Vagina (tissue), 2 donors: ENCODE measurements at regions not wholly inside any gene's neighbourhood (a gene's known extent, or its start where the extent isn't known, plus 50 kb on each side); places are given as distances from the start of the nearest gene placed in this dataset.

ENCODE experiments used
- POLR2A ChIP-seq, 2 donors: fragments of 450-650 bp; IDR thresholded peaks; one replicate each; pipeline ENCODE4 v1.6.1; 2017; ENCODE audit warnings: antibody characterized with exemption in 2 of 2, mild to moderate bottlenecking in 2 of 2, moderate library complexity in 2 of 2
- POLR2AphosphoS5 ChIP-seq, 2 donors: sonication (generic); formaldehyde crosslinking; IDR thresholded peaks; one replicate each; pipeline ENCODE4 v1.9.0; 2017; ENCODE audit warnings: antibody characterized with exemption in 2 of 2, mild to moderate bottlenecking in 2 of 2, low read depth in 1 of 2; ENCODE audit not compliant: insufficient read depth in 1 of 2
- TF ChIP-seq, protein P1 (sequence below), 3 experiments: fragments of 450-650 bp in 2 of 3; fragments of 200-600 bp in 1 of 3; sonication (generic) in 1 of 3; IDR thresholded peaks; one replicate each; pipeline ENCODE4 v1.5.1; 2017 to 2019; ENCODE audit warnings: antibody characterized with exemption in 3 of 3, mild to moderate bottlenecking in 2 of 3, moderate library complexity in 2 of 3

- TF ChIP-seq, protein P1, sequence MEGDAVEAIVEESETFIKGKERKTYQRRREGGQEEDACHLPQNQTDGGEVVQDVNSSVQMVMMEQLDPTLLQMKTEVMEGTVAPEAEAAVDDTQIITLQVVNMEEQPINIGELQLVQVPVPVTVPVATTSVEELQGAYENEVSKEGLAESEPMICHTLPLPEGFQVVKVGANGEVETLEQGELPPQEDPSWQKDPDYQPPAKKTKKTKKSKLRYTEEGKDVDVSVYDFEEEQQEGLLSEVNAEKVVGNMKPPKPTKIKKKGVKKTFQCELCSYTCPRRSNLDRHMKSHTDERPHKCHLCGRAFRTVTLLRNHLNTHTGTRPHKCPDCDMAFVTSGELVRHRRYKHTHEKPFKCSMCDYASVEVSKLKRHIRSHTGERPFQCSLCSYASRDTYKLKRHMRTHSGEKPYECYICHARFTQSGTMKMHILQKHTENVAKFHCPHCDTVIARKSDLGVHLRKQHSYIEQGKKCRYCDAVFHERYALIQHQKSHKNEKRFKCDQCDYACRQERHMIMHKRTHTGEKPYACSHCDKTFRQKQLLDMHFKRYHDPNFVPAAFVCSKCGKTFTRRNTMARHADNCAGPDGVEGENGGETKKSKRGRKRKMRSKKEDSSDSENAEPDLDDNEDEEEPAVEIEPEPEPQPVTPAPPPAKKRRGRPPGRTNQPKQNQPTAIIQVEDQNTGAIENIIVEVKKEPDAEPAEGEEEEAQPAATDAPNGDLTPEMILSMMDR (IDR thresholded peaks at IDR 0.05), result no peak
- TF ChIP-seq POLR2A (IDR thresholded peaks at IDR 0.05) (no peak), POLR2AphosphoS5 (IDR thresholded peaks at IDR 0.05; ENCODE audit: insufficient read depth in 1 of 2, low read depth in 1 of 2) (no peak)
Measured at GRCh38 chr1:81290326-81290725, 510.4 kb upstream of the ADGRL2 start.
